BLaER1 (cell line): ENCODE measurements at regions not wholly inside any gene's neighbourhood (a gene's known extent, or its start where the extent isn't known, plus 50 kb on each side); places are given as distances from the start of the nearest gene placed in this dataset.

ENCODE experiments used
- H3K27ac ChIP-seq: shearing (Covaris generic); formaldehyde crosslinking; 2 replicates; pipeline ENCODE4 v1.8.1; 2022
- H3K27me3 ChIP-seq: shearing (Covaris generic); formaldehyde crosslinking; 2 replicates; pipeline ENCODE4 v1.8.1; 2022
- H3K36me3 ChIP-seq: shearing (Covaris generic); formaldehyde crosslinking; 2 replicates; pipeline ENCODE4 v1.8.1; 2022
- H3K4me1 ChIP-seq: shearing (Covaris generic); formaldehyde crosslinking; 2 replicates; pipeline ENCODE4 v1.8.1; 2022
- H3K4me2 ChIP-seq: shearing (Covaris generic); formaldehyde crosslinking; 2 replicates; pipeline ENCODE4 v1.8.1; 2022
- H3K4me3 ChIP-seq: shearing (Covaris generic); formaldehyde crosslinking; 2 replicates; pipeline ENCODE4 v1.8.1; 2022
- H3K9ac ChIP-seq: shearing (Covaris generic); formaldehyde crosslinking; 2 replicates; pipeline ENCODE4 v1.8.1; 2022
- H3K9me3 ChIP-seq: shearing (Covaris generic); formaldehyde crosslinking; 2 replicates; pipeline ENCODE4 v1.8.1; 2022
- H4K20me1 ChIP-seq: shearing (Covaris generic); formaldehyde crosslinking; 2 replicates; pipeline ENCODE4 v1.8.1; 2022
- Cebpa-rat ChIP-seq: shearing (Covaris generic); IDR thresholded peaks from 2 replicates; pipeline ENCODE4 v1.8.1; 2022

GRCh38 chr14:93847473-93847872 is 59.2 kb upstream of the PRIMA1 start:
- no peak overlapping the region for H3K4me2 ChIP-seq
- no peaks in the 10 kb centered on the region for H3K9me3 ChIP-seq
- no peaks in the 10 kb centered on the region for H3K36me3 ChIP-seq
- no peak for TF ChIP-seq Cebpa-rat
- H3K9ac ChIP-seq: no peak overlapping the region
- H3K27me3 ChIP-seq: no peaks in the 10 kb centered on the region
- no peaks in the 10 kb centered on the region for H4K20me1 ChIP-seq
- no peak overlapping the region for H3K27ac ChIP-seq
- H3K4me3 ChIP-seq: no peak overlapping the region
- no peaks in the 10 kb centered on the region for H3K4me1 ChIP-seq

- Histone ChIP-seq H3K4me1 (no peaks in the 10 kb centered on the region), H3K9ac (no peak overlapping the region), H3K36me3 (no peaks in the 10 kb centered on the region), H3K9me3 (no peaks in the 10 kb centered on the region), H3K4me2 (no peak overlapping the region), H4K20me1 (no peaks in the 10 kb centered on the region), H3K4me3 (no peak overlapping the region), H3K27ac (no peak overlapping the region), H3K27me3 (no peaks in the 10 kb centered on the region)
- no peak for TF ChIP-seq Cebpa-rat
These were observed 50.0 kb upstream of the PRIMA1 start for GRCh38 chr14:93838238-93838637.
